CD1c-positive myeloid dendritic cell (primary cell): ENCODE measurements at regions not wholly inside any gene's neighbourhood (a gene's known extent, or its start where the extent isn't known, plus 50 kb on each side); places are given as distances from the start of the nearest gene placed in this dataset.
"Not testable (repeated sequence)": the region's sequence is repeated elsewhere in the genome, so short reads cannot be mapped to it uniquely, and the experiment has no call there.

ENCODE experiments used
- DNase-seq: peaks from one replicate; pipeline ENCODE4 v3.0.0-alpha.2; 2016; ENCODE audit errors: extremely low spot score

GRCh38 chr22:19641254-19641982 is 72.9 kb upstream of the SEPTIN5 start:
- no peak for DNase-seq

- no peak for DNase-seq
Observed at GRCh38 chr22:19641983-19642451, 72.3 kb upstream of the SEPTIN5 start.

- DNase-seq = peak; percentile 3
Observed at GRCh38 chr22:19643448-19644313, 70.6 kb upstream of the SEPTIN5 start.

GRCh38 chr22:19644314-19645223 is 69.7 kb upstream of the SEPTIN5 start:
- DNase-seq = no peak

- DNase-seq = no peak
Observed at GRCh38 chr22:19645391-19645790, 68.9 kb upstream of the SEPTIN5 start.

GRCh38 chr22:19645905-19646304 is 68.4 kb upstream of the SEPTIN5 start:
- no peak for DNase-seq

- no peak for DNase-seq
Observed at GRCh38 chr22:19646383-19646782, 67.9 kb upstream of the SEPTIN5 start.

GRCh38 chr22:19648419-19648929 is 65.8 kb upstream of the SEPTIN5 start:
- DNase-seq = no peak

GRCh38 chr22:19652316-19652715 is 62.0 kb upstream of the SEPTIN5 start:
- DNase-seq = no peak

- DNase-seq = no peak
Observed at GRCh38 chr22:19654338-19654987, 59.8 kb upstream of the SEPTIN5 start.

GRCh38 chr22:19655399-19655798 is 58.9 kb upstream of the SEPTIN5 start:
- DNase-seq = no peak

- DNase-seq = no peak
Observed at GRCh38 chr22:19656541-19657251, 57.6 kb upstream of the SEPTIN5 start.

- DNase-seq = no peak
Observed at GRCh38 chr22:19657252-19658056, 56.8 kb upstream of the SEPTIN5 start.

- DNase-seq = no peak
Observed at GRCh38 chr22:19658057-19658966, 56.0 kb upstream of the SEPTIN5 start.

GRCh38 chr22:19658967-19659804 is 55.1 kb upstream of the SEPTIN5 start:
- DNase-seq = no peak

GRCh38 chr22:19659805-19660345 is 54.4 kb upstream of the SEPTIN5 start:
- DNase-seq = no peak

- DNase-seq = not testable (repeated sequence)
Observed at GRCh38 chr22:19660583-19660982, 53.7 kb upstream of the SEPTIN5 start.
